ENCODE measurements at regions not wholly inside any gene's neighbourhood (a gene's known extent, or its start where the extent isn't known, plus 50 kb on each side); places are given as distances from the start of the nearest gene placed in this dataset.
"Not testable (repeated sequence)": the region's sequence is repeated elsewhere in the genome, so short reads cannot be mapped to it uniquely, and the experiment has no call there.

- TF ChIP-seq EZH2 (IDR thresholded peaks at IDR 0.05); POLR2AphosphoS5 (IDR thresholded peaks at IDR 0.05; ENCODE audit: borderline replicate concordance, low read depth, low read length): not testable (repeated sequence)
These were observed 93.8 kb upstream of the ZC3H12A start for GRCh38 chr1:37380546-37380945.
